OCI-LY7 (cell line): ENCODE measurements at regions not wholly inside any gene's neighbourhood (a gene's known extent, or its start where the extent isn't known, plus 50 kb on each side); places are given as distances from the start of the nearest gene placed in this dataset.

Source experiments
- BruUV-seq: library from RNA; stranded (reverse); fragments of 400-500 nt; replicated peaks from 2 replicates; lab custom pipeline; 2021; lab: Mats Ljungman, UMichigan
- CTCF ChIA-PET: fragments of 300-600 bp; sonication (Branson Sonifier 250); formaldehyde crosslinking; loops from one replicate; lab custom pipeline; 2022; ENCODE audit warnings: antibody characterized with exemption; ENCODE audit not compliant: unreplicated experiment; lab: Charles Lee
- POLR2A ChIA-PET: fragments of 300-600 bp; sonication (Branson Sonifier 250); formaldehyde crosslinking; loops from one replicate; lab custom pipeline; 2022; ENCODE audit warnings: antibody characterized with exemption; lab: Charles Lee
- DNase-seq: peaks from one replicate; pipeline ENCODE4 v3.0.0-alpha.2; 2015; ENCODE audit warnings: low spot score
- H2AFZ ChIP-seq: fragments of 200-600 bp; sonication (generic), shearing (Covaris generic); 2 replicates; pipeline ENCODE4 v1.6.1; 2014; ENCODE audit warnings: mild to moderate bottlenecking, antibody characterized with exemption, low read length, moderate library complexity
- H3K27ac ChIP-seq: fragments of 200-600 bp; sonication (generic); 2 replicates; pipeline ENCODE4 v1.5.1; 2014; ENCODE audit warnings: mixed run types, low read depth, mild to moderate bottlenecking, moderate library complexity, low read length, inconsistent platforms; ENCODE audit not compliant: poor library complexity, severe bottlenecking
- H3K36me3 ChIP-seq: fragments of 200-600 bp; sonication (generic); 2 replicates; pipeline ENCODE4 v1.6.1; 2014; ENCODE audit warnings: mild to moderate bottlenecking, antibody characterized with exemption, low read length, moderate library complexity, mixed read lengths; ENCODE audit not compliant: insufficient read depth
- H3K4me1 ChIP-seq: fragments of 200-600 bp; sonication (generic); 2 replicates; pipeline ENCODE4 v1.5.1; 2014; ENCODE audit warnings: mild to moderate bottlenecking, low read length; ENCODE audit not compliant: insufficient read depth, poor library complexity, severe bottlenecking
- H3K4me2 ChIP-seq: fragments of 200-600 bp; sonication (generic); 2 replicates; pipeline ENCODE4 v1.6.1; 2014; ENCODE audit warnings: mild to moderate bottlenecking, low read length
- H3K4me3 ChIP-seq: fragments of 200-600 bp; sonication (generic); 2 replicates; pipeline ENCODE4 v1.5.1; 2014; ENCODE audit warnings: mild to moderate bottlenecking, low read depth, low read length; ENCODE audit not compliant: poor library complexity, severe bottlenecking
- H3K79me2 ChIP-seq: fragments of 200-600 bp; sonication (generic); 2 replicates; pipeline ENCODE4 v1.6.1; 2016; ENCODE audit warnings: low read depth, mild to moderate bottlenecking, low read length, moderate library complexity, mixed read lengths; ENCODE audit not compliant: insufficient read depth
- H3K9me2 ChIP-seq: fragments of 200-600 bp; sonication (generic); 2 replicates; pipeline ENCODE4 v1.6.1; 2016; ENCODE audit warnings: mild to moderate bottlenecking, low read length, mixed read lengths; ENCODE audit not compliant: insufficient read depth
- H3K9me3 ChIP-seq: fragments of 200-600 bp; sonication (generic); 2 replicates; pipeline ENCODE4 v1.6.1; 2014; ENCODE audit warnings: mild to moderate bottlenecking, mixed run types, low read length, mixed read lengths
- H4K20me1 ChIP-seq: fragments of 200-600 bp; sonication (generic); 2 replicates; pipeline ENCODE4 v1.6.1; 2014; ENCODE audit warnings: mild to moderate bottlenecking, antibody characterized with exemption, low read length, moderate library complexity, mixed read lengths; ENCODE audit not compliant: insufficient read depth
- EZH2phosphoT487 ChIP-seq: fragments of 200-600 bp; sonication (generic); IDR thresholded peaks from 2 replicates; pipeline ENCODE4 v1.6.1; 2018; ENCODE audit warnings: low read depth, borderline replicate concordance, mild to moderate bottlenecking, mixed run types, antibody characterized with exemption, low read length, moderate library complexity, mixed read lengths
- intact Hi-C: fragments of 100-400 bp; cut with micrococcal nuclease; formaldehyde crosslinking; loops from one replicate; pipeline ENCODE4 v1.10.0; 2022; ENCODE audit not compliant: unreplicated experiment
- TF ChIP-seq, protein P1 (sequence below): fragments of 200-600 bp; sonication (generic); conservative IDR thresholded peaks from 2 replicates; pipeline ENCODE4 v1.5.1; 2014; ENCODE audit warnings: mild to moderate bottlenecking, antibody characterized with exemption, low read length, moderate library complexity, mixed read lengths

DNA sequence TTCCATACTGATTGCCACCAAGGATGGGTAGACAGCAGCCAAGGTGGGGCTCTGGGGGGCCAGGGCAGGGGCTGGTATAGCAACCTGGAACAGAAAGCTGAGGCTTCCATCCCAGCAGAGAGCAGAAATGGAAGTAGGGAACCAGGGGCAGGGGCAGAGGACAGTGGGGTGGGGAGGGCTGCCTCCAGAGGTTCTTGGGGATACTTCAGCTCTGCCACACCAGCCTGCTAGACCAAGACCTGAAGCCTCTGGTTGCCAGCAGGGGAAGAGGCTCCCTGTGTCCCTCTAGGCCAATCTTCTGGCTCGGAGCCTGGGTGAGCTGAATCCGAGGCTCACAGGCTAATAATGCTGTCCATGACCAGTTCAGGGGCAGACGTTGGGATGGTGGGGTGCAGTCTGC is 329.0 kb downstream of the DYSF start:
- H4K20me1 ChIP-seq, result no peaks in the 10 kb centered on the region
- H3K27ac ChIP-seq, result no peak overlapping the region
- H3K36me3 ChIP-seq, result no peaks in the 10 kb centered on the region
- POLR2A ChIA-PET, result no interaction called here
- no peaks in the 10 kb centered on the region for H3K79me2 ChIP-seq
- no peaks in the 10 kb centered on the region for H3K4me1 ChIP-seq
- no peak overlapping the region for H2AFZ ChIP-seq
- no peak overlapping the region for H3K4me2 ChIP-seq
- BruUV-seq, result no TSS peak
- no peaks in the 10 kb centered on the region for H3K9me3 ChIP-seq
- H3K4me3 ChIP-seq, result no peak overlapping the region
- TF ChIP-seq, protein P1, sequence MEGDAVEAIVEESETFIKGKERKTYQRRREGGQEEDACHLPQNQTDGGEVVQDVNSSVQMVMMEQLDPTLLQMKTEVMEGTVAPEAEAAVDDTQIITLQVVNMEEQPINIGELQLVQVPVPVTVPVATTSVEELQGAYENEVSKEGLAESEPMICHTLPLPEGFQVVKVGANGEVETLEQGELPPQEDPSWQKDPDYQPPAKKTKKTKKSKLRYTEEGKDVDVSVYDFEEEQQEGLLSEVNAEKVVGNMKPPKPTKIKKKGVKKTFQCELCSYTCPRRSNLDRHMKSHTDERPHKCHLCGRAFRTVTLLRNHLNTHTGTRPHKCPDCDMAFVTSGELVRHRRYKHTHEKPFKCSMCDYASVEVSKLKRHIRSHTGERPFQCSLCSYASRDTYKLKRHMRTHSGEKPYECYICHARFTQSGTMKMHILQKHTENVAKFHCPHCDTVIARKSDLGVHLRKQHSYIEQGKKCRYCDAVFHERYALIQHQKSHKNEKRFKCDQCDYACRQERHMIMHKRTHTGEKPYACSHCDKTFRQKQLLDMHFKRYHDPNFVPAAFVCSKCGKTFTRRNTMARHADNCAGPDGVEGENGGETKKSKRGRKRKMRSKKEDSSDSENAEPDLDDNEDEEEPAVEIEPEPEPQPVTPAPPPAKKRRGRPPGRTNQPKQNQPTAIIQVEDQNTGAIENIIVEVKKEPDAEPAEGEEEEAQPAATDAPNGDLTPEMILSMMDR, result no peak
- no peak for TF ChIP-seq EZH2phosphoT487
- DNase-seq, result no peak
- CTCF ChIA-PET, result no interaction called here
- no peaks in the 10 kb centered on the region for H3K9me2 ChIP-seq
- intact Hi-C loops, result no loop called here

DNA sequence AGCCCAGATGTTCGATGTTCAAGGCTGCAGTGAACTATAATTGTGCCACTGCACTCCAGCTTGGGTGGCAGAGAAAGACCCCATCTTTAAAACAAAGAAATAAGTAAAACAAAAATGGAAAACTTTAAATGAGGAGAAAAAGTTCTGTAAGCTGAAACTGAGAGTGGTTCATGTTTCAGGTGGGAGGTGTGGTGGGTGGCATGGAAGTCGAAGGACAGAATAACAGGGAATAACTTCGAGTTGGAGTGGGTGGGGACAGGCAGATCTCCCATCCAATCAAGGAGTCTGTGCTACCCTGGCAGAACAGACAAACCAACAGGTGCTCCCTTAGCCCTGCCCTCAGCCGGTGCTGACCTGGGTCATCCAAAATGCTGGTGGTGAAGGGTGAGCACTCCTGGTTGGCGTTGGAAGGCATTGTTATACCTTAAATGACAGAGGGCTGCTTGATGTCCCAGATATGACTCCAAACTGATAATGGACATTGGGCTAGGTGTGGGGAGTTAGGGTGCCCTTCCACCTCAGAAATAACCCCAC is 328.4 kb downstream of the DYSF start:
- no peak for DNase-seq
- Histone ChIP-seq H3K9me3 (no peaks in the 10 kb centered on the region), H3K4me1 (no peaks in the 10 kb centered on the region), H3K4me3 (no peak overlapping the region), H2AFZ (no peak overlapping the region), H4K20me1 (no peaks in the 10 kb centered on the region), H3K4me2 (no peak overlapping the region), H3K9me2 (no peaks in the 10 kb centered on the region), H3K27ac (no peak overlapping the region), H3K79me2 (no peaks in the 10 kb centered on the region), H3K36me3 (no peaks in the 10 kb centered on the region)
- intact Hi-C loops, result no loop called here
- BruUV-seq, result no TSS peak
- CTCF ChIA-PET, result no interaction called here
- POLR2A ChIA-PET, result no interaction called here
- no peak for TF ChIP-seq EZH2phosphoT487
- TF ChIP-seq, protein P1, result no peak

DNA sequence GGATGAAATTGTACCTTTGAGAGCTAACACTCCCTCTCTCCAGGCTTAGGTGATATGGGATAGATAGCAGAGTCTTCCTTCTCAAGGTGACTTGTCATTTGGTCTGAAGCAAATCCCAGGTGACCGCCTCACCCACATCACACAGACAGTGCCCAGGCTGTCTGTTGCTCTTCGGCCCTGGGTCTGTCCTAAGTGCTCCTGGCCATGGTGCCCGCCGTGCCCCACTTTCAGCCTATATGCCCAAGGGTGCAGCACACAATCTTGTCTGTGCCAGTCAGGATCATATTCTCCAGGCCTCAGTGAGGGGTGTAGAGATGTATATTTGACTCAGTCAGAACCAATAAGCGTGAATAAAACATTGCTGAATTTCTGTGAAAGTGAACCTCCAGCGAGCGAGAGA is 326.8 kb downstream of the DYSF start:
- Histone ChIP-seq H3K79me2 (no peaks in the 10 kb centered on the region), H3K4me3 (no peak overlapping the region), H3K36me3 (no peaks in the 10 kb centered on the region), H4K20me1 (no peaks in the 10 kb centered on the region), H3K4me2 (no peak overlapping the region), H3K9me3 (no peaks in the 10 kb centered on the region), H3K27ac (no peak overlapping the region), H3K4me1 (no peaks in the 10 kb centered on the region), H3K9me2 (no peaks in the 10 kb centered on the region), H2AFZ (no peak overlapping the region)
- CTCF ChIA-PET, result no interaction called here
- no peak for TF ChIP-seq EZH2phosphoT487
- TF ChIP-seq, protein P1, result no peak
- no peak for DNase-seq
- BruUV-seq, result no TSS peak
- POLR2A ChIA-PET, result no interaction called here
- intact Hi-C loops, result no loop called here
